Left hindlimb (tissue), 1 donor: ENCODE measurements at regions not wholly inside any gene's neighbourhood (a gene's known extent, or its start where the extent isn't known, plus 50 kb on each side); places are given as distances from the start of the nearest gene placed in this dataset.

Source experiments
- DNase-seq: peaks from one replicate; pipeline ENCODE4 v3.0.0-alpha.2; 2018

GRCh38 chr4:58551676-58552075 lies 1441.5 kb upstream of the IGFBP7 start:
- no peak for DNase-seq

GRCh38 chr4:58543465-58543864 lies 1433.3 kb upstream of the IGFBP7 start:
- DNase-seq = no peak

DNA sequence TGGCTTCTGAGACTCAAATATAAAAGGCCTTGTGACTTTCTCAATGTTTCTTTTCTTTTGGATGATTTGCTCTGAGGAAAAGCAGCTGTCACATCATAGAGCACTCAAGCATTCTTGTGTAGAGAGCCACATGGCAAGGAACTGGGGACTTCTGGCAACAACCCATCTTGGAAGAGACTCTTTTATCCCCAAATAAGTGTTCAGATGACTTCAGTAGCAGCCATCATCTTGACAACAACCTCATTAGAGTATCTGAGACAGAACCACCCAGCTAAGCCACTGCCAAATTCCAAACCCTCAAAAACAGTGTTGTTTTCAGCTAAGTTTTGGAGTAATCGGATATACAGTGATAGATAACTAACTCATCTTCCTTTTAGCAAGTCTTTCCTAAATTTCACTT lies 1431.7 kb upstream of the IGFBP7 start:
- DNase-seq = no peak

- DNase-seq = no peak
These were observed 1412.7 kb upstream of the IGFBP7 start for GRCh38 chr4:58522765-58523382.

- DNase-seq = no peak
These were observed 1405.0 kb upstream of the IGFBP7 start for GRCh38 chr4:58515226-58515625.

GRCh38 chr4:58514299-58514698 lies 1404.1 kb upstream of the IGFBP7 start:
- DNase-seq = no peak

DNA sequence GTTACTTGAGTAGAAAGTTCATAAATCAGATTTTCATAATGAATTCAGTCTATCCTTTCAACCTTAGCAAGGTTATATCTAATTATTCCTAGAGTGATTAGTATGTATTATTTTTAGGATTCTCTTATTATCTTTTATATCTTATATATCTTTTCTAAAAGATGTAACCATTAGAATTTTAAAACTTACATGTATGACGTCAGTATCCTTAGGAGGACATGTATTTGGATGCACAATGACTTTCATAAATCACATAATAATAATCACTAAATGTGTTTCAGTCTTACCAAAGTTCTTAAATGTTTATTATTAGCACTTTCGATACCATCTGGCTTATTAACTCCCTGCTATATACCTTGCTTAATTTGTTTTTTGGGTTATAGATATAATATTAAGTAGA lies 1400.5 kb upstream of the IGFBP7 start:
- no peak for DNase-seq

DNA sequence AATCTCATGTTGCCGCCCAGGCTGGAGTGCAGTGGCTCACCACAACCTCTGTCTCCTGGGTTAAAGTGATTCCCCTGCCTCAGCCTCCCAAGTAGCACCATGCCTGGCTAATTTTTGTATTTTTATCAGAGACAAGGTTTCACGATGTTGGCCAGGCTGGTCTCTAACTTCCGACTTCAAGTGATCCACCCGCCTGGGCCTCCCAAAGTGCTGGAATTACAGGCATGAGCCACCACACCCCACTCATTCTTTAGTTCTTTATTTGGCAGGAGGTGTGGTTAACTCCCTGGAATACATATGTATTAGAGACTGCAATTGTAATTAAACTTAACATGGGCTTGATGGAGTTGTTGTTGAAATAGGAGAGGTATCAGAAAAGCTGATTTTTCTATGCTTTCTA lies 1396.9 kb upstream of the IGFBP7 start:
- no peak for DNase-seq

GRCh38 chr4:58502839-58503238 lies 1392.7 kb upstream of the IGFBP7 start:
- DNase-seq = no peak

DNA sequence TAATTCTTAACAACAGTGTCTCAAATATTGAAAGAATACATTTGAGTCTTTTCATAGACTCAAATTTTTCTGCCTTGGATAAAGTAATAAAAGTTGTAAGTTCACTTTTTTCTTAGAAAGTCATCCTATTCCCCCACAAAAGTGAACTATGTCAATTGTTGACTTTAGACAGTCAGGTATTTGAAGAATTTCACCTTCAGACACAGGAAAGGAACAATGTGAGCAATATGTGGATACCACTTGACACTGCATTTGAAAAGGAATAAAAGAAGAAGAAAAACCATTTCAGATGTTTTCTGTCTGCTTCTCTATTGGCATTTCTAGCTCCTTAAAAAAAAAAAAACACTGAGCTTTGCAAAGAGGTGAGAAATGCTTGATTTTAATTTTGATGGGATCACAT lies 1389.0 kb upstream of the IGFBP7 start:
- no peak for DNase-seq

- DNase-seq = no peak
These were observed 1381.4 kb upstream of the IGFBP7 start for GRCh38 chr4:58491620-58492019.

- no peak for DNase-seq
These were observed 1367.8 kb upstream of the IGFBP7 start for GRCh38 chr4:58477950-58478349.

- no peak for DNase-seq
These were observed 1367.3 kb upstream of the IGFBP7 start for GRCh38 chr4:58477513-58477912.

GRCh38 chr4:58475097-58475496 lies 1364.9 kb upstream of the IGFBP7 start:
- DNase-seq = no peak

DNA sequence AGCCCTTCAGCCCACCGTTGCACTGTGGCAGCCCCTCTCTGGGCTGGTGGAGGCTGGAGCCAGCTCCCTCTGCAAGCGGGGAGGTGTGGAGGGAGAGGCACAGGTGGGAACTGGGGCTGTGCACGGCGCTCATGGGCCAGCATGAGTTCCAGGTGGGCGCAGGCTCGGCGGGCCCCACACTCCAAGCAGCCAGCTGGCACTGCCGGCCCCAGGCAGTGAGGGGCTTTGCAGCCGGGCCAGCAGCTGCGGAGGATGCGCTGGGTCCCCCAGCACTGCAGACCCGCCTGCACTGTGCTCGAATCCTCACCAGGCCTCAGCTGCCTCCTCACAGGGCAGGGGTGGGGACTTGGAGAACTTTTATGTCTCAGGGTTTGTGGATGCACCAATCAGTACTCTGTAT lies 1354.8 kb upstream of the IGFBP7 start:
- no peak for DNase-seq

GRCh38 chr4:58456727-58457384 lies 1346.7 kb upstream of the IGFBP7 start:
- no peak for DNase-seq

- no peak for DNase-seq
These were observed 1343.8 kb upstream of the IGFBP7 start for GRCh38 chr4:58453956-58454355.

DNA sequence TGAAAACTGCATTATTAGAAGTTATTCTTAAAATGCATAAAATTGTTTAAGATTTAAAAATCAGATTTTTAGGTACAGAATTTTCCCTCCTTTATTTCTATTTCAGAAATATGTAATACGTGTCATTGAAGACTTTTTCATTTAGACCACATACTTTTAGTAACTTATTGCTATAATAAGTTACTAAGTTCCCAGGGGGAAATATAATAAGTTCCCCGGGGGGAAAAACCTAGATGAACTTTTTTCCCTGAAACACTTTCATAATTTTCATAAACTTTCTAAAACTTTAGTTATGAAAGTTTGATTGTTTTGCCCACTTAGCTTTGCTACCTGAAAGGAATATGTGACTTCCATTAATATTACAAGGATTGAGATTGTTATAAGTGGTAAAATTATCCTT lies 1341.5 kb upstream of the IGFBP7 start:
- DNase-seq = no peak

- DNase-seq = no peak
These were observed 1325.7 kb upstream of the IGFBP7 start for GRCh38 chr4:58435871-58436270.

DNA sequence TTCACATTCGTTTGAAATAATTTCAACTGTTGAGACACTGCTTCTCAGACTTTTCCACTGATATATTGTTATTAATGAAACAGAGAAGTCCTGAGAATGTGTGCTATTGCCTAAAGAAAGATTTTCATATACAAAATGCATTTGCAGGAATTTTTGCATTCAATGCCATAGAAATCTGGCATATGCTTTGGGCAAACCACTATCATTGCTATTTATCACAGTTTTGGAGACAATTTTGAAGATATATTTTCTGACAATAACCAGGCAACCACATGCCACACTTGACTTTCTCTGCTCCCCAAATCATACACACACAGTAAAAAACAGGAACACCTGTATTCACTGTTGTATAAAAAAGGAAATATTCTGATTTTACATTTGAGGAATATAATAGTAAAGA lies 1303.7 kb upstream of the IGFBP7 start:
- no peak for DNase-seq

DNA sequence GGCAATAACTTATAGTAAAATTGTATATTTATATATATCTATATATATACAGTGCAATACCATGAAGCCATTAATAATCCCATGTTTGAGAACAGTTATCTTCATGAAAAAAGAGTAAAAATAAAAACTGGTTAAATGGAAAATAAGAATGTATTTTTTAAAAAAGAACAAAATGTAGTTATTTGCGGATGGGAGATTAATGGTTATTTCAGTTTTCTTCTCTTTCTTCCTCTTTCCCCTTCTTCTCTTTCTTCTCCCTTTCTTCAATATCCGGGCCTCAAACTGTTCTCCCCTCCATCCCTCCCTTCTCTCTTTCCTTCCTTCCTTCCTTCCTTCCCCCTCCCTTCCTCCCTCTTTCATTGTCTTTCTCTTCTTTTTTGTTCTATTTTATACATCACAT lies 1301.7 kb upstream of the IGFBP7 start:
- no peak for DNase-seq

DNA sequence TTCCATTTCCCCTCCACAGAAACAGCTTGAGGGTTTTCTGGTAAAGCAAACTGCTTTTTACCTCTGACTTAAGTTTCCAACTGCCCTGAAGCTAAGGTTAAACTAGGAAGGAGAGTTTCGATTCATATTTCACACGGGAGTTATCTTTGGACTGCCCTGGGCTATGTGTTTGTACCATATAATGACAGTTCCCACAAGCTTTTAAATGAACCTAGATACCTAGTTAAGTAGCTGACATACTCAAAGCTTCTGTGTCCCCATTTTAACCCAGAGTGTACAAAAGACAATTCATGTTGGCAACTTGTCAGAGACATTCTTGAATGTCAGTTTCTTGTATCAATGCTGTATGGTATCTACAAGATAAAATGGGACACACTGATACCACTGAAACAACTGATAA lies 1296.6 kb upstream of the IGFBP7 start:
- DNase-seq = no peak

GRCh38 chr4:58368221-58368620 lies 1258.0 kb upstream of the IGFBP7 start:
- DNase-seq = no peak

DNA sequence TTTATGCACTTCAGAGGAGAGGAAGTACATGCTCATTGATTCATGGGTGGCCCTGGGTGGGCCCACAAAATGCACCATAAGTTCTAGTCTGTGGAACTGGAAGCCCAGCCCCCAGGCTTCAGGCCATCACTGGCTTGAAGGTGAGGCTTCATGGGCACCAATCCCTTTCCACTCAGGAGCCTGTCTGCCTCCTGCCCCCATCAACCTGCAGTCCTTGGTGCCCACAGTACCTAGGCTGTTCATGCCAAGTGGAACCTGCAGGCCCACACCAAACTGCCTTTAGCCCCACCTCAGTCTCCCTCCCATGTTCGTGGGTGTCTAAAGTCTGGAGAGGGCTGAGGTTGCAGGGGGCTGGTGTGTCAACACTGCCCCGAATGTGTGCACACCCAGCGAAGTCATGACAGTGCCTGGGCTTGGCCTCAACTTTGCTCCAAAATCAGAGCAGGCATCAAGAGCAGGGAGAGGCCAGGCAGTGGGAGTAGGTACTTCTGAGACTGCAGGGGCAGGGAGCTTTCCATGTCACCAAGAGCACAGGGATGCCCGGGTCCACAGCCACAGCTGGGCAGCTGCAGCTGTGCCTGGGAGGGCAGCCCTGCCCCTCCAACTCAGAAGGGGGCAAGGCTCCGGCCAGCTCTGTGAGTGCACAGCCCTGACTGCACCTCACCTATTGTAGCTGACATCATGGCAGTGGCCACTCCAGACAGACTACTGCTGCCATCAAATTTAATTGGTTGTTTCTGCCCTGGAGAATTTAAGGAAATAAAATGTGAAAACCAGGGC lies 1250.4 kb upstream of the IGFBP7 start:
- DNase-seq = no peak
